Skeletal muscle satellite cell (primary cell): ENCODE measurements at regions not wholly inside any gene's neighbourhood (a gene's known extent, or its start where the extent isn't known, plus 50 kb on each side); places are given as distances from the start of the nearest gene placed in this dataset.

Experiments
- H3K27me3 ChIP-seq: 2 replicates; pipeline ENCODE4 v1.7.0; 2013; ENCODE audit warnings: low read length; ENCODE audit not compliant: control insufficient read depth, insufficient read depth
- H3K36me3 ChIP-seq: 2 replicates; pipeline ENCODE4 v1.7.0; 2013; ENCODE audit warnings: mild to moderate bottlenecking, control low read depth, low read length; ENCODE audit not compliant: insufficient read depth
- H3K4me1 ChIP-seq: 2 replicates; pipeline ENCODE4 v1.7.0; 2013; ENCODE audit warnings: low read length; ENCODE audit not compliant: control insufficient read depth, insufficient read depth
- H3K4me2 ChIP-seq: 2 replicates; pipeline ENCODE4 v1.7.0; 2013; ENCODE audit warnings: mild to moderate bottlenecking, low read length
- H3K4me3 ChIP-seq: 2 replicates; pipeline ENCODE4 v1.7.0; 2013; ENCODE audit warnings: low read length
- H3K9ac ChIP-seq: 2 replicates; pipeline ENCODE4 v1.7.0; 2013; ENCODE audit warnings: mild to moderate bottlenecking, low read depth, low read length, moderate library complexity
- H3K9me3 ChIP-seq: replicated peaks from 2 replicates; pipeline ENCODE4 v1.7.0; 2013; ENCODE audit warnings: mild to moderate bottlenecking, control low read depth, low read length

- Histone ChIP-seq H3K9me3 (no peaks in the 10 kb centered on the region), H3K27me3 (no peaks in the 10 kb centered on the region), H3K4me2 (no peak overlapping the region), H3K9ac (no peak overlapping the region), H3K4me1 (no peaks in the 10 kb centered on the region), H3K36me3 (no peaks in the 10 kb centered on the region), H3K4me3 (no peak overlapping the region)
Measured at GRCh38 chr5:35333366-35333765, 103.1 kb upstream of the PRLR start.

- no peak overlapping the region for H3K4me3 ChIP-seq
- no peaks in the 10 kb centered on the region for H3K36me3 ChIP-seq
- H3K9ac ChIP-seq, result no peak overlapping the region
- H3K4me1 ChIP-seq, result no peaks in the 10 kb centered on the region
- no peaks in the 10 kb centered on the region for H3K9me3 ChIP-seq
- no peaks in the 10 kb centered on the region for H3K27me3 ChIP-seq
- H3K4me2 ChIP-seq, result no peak overlapping the region
Measured at GRCh38 chr5:35331956-35332950, 102.0 kb upstream of the PRLR start.

- Histone ChIP-seq H3K9me3 (no peaks in the 10 kb centered on the region), H3K9ac (no peak overlapping the region), H3K36me3 (no peaks in the 10 kb centered on the region), H3K4me2 (no peak overlapping the region), H3K4me3 (no peak overlapping the region), H3K27me3 (peaks cover 3% of the 10 kb centered on the region), H3K4me1 (no peaks in the 10 kb centered on the region)
Measured at GRCh38 chr5:35325836-35326235, 95.5 kb upstream of the PRLR start.

GRCh38 chr5:35324679-35325078 is 94.4 kb upstream of the PRLR start:
- Histone ChIP-seq H3K27me3 (peaks cover 11% of the 10 kb centered on the region), H3K9ac (no peak overlapping the region), H3K9me3 (no peaks in the 10 kb centered on the region), H3K4me2 (no peak overlapping the region), H3K36me3 (no peaks in the 10 kb centered on the region), H3K4me1 (no peaks in the 10 kb centered on the region), H3K4me3 (no peak overlapping the region)

- peaks cover 11% of the 10 kb centered on the region for H3K27me3 ChIP-seq
- no peaks in the 10 kb centered on the region for H3K9me3 ChIP-seq
- H3K4me1 ChIP-seq, result no peaks in the 10 kb centered on the region
- H3K9ac ChIP-seq, result no peak overlapping the region
- H3K36me3 ChIP-seq, result no peaks in the 10 kb centered on the region
- no peak overlapping the region for H3K4me2 ChIP-seq
- H3K4me3 ChIP-seq, result no peak overlapping the region
Measured at GRCh38 chr5:35324201-35324600, 93.9 kb upstream of the PRLR start.

- no peak overlapping the region for H3K9ac ChIP-seq
- H3K9me3 ChIP-seq, result no peaks in the 10 kb centered on the region
- no peak overlapping the region for H3K4me3 ChIP-seq
- H3K4me2 ChIP-seq, result no peak overlapping the region
- H3K4me1 ChIP-seq, result no peaks in the 10 kb centered on the region
- H3K27me3 ChIP-seq, result peaks cover 15% of the 10 kb centered on the region
- no peaks in the 10 kb centered on the region for H3K36me3 ChIP-seq
Measured at GRCh38 chr5:35320029-35320428, 89.7 kb upstream of the PRLR start.

GRCh38 chr5:35319333-35320002 is 89.2 kb upstream of the PRLR start:
- Histone ChIP-seq H3K4me2 (no peak overlapping the region), H3K36me3 (no peaks in the 10 kb centered on the region), H3K4me3 (no peak overlapping the region), H3K9ac (no peak overlapping the region), H3K4me1 (no peaks in the 10 kb centered on the region), H3K27me3 (peaks cover 15% of the 10 kb centered on the region), H3K9me3 (no peaks in the 10 kb centered on the region)

GRCh38 chr5:35317586-35317985 is 87.3 kb upstream of the PRLR start:
- Histone ChIP-seq H3K4me1 (peaks cover 3% of the 10 kb centered on the region), H3K36me3 (no peaks in the 10 kb centered on the region), H3K27me3 (peaks cover 12% of the 10 kb centered on the region), H3K4me3 (no peak overlapping the region), H3K9ac (no peak overlapping the region), H3K9me3 (no peaks in the 10 kb centered on the region), H3K4me2 (no peak overlapping the region)

- peaks cover 16% of the 10 kb centered on the region for H3K27me3 ChIP-seq
- no peaks in the 10 kb centered on the region for H3K9me3 ChIP-seq
- H3K4me1 ChIP-seq, result peaks cover 3% of the 10 kb centered on the region
- no peak overlapping the region for H3K4me2 ChIP-seq
- no peak overlapping the region for H3K9ac ChIP-seq
- H3K4me3 ChIP-seq, result no peak overlapping the region
- no peaks in the 10 kb centered on the region for H3K36me3 ChIP-seq
Measured at GRCh38 chr5:35316611-35317274, 86.5 kb upstream of the PRLR start.

GRCh38 chr5:35313291-35313690 is 83.0 kb upstream of the PRLR start:
- no peaks in the 10 kb centered on the region for H3K9me3 ChIP-seq
- no peak overlapping the region for H3K4me2 ChIP-seq
- H3K4me3 ChIP-seq, result no peak overlapping the region
- peaks cover 3% of the 10 kb centered on the region for H3K4me1 ChIP-seq
- H3K9ac ChIP-seq, result no peak overlapping the region
- peaks cover 34% of the 10 kb centered on the region for H3K27me3 ChIP-seq
- H3K36me3 ChIP-seq, result no peaks in the 10 kb centered on the region

GRCh38 chr5:35312267-35312666 is 82.0 kb upstream of the PRLR start:
- H3K9me3 ChIP-seq, result no peaks in the 10 kb centered on the region
- peaks cover 36% of the 10 kb centered on the region for H3K27me3 ChIP-seq
- peaks cover 3% of the 10 kb centered on the region for H3K4me1 ChIP-seq
- no peak overlapping the region for H3K4me2 ChIP-seq
- no peaks in the 10 kb centered on the region for H3K36me3 ChIP-seq
- no peak overlapping the region for H3K4me3 ChIP-seq
- H3K9ac ChIP-seq, result no peak overlapping the region
